HFF-Myc (cell line): ENCODE measurements at regions not wholly inside any gene's neighbourhood (a gene's known extent, or its start where the extent isn't known, plus 50 kb on each side); places are given as distances from the start of the nearest gene placed in this dataset.
"Not testable (repeated sequence)": the region's sequence is repeated elsewhere in the genome, so short reads cannot be mapped to it uniquely, and the experiment has no call there.

ENCODE experiments used
- DNase-seq: peaks from one replicate; pipeline ENCODE4 v3.0.0-alpha.2; 2011; ENCODE audit warnings: low read depth; ENCODE audit errors: extremely low read depth
- H3K4me3 ChIP-seq: replicated peaks from 2 replicates; pipeline ENCODE4 v1.5.1; 2011; ENCODE audit warnings: low read depth, mild to moderate bottlenecking, control low read depth, low read length
- CTCF ChIP-seq: IDR thresholded peaks from 2 replicates; pipeline ENCODE4 v1.5.1; 2012; ENCODE audit warnings: mild to moderate bottlenecking, low read depth, low read length, control low read depth; ENCODE audit errors: missing control alignments

GRCh38 chr2:16201848-16202247, 261.5 kb downstream of the MYCN start:
- TF ChIP-seq CTCF = no peak
- no peak for DNase-seq
- H3K4me3 ChIP-seq = no peak overlapping the region

- no peak overlapping the region for H3K4me3 ChIP-seq
- no peak for DNase-seq
- TF ChIP-seq CTCF = no peak
Observed at GRCh38 chr2:16200554-16201193, 260.3 kb downstream of the MYCN start.

- no peak for DNase-seq
- H3K4me3 ChIP-seq = no peak overlapping the region
- no peak for TF ChIP-seq CTCF
Observed at GRCh38 chr2:16199882-16200553, 259.7 kb downstream of the MYCN start.

- not testable (repeated sequence) for DNase-seq, H3K4me3 ChIP-seq
Observed at GRCh38 chr2:16199241-16199640, 258.9 kb downstream of the MYCN start.

- no peak overlapping the region for H3K4me3 ChIP-seq
- DNase-seq = no peak
- peak; percentile 1 for TF ChIP-seq CTCF
Observed at GRCh38 chr2:16198166-16198912, 258.0 kb downstream of the MYCN start.

- TF ChIP-seq CTCF = no peak
- H3K4me3 ChIP-seq = no peak overlapping the region
- no peak for DNase-seq
Observed at GRCh38 chr2:16197504-16198147, 257.3 kb downstream of the MYCN start.
